Natural killer cell treated with Interleukin-12 subunit alpha and Interleukin-12 subunit beta and Interleukin-15 and Interleukin-18, amount 100 ng/mL, for 72 hours (primary cell): ENCODE measurements at regions not wholly inside any gene's neighbourhood (a gene's known extent, or its start where the extent isn't known, plus 50 kb on each side); places are given as distances from the start of the nearest gene placed in this dataset.

Source experiments
- ATAC-seq, 2 donors: fragments of 150-1000 bp; cut with Tn5 transposase in 1 of 2; sonication (Bioruptor Pico), chemical (Tn5 transposase) in 1 of 2; 2 replicates each; pipeline ENCODE4 v1.10.0; 2021
- DNase-seq: peaks from one replicate; pipeline ENCODE4 v3.0.0; 2022; ENCODE audit warnings: low spot score
- H3K27ac Mint-ChIP-seq, 2 donors: 1 replicate in 1 of 2; 2 replicates in 1 of 2; pipeline ENCODE4 v1.8.0; 2022; ENCODE audit warnings: mixed read lengths in 2 of 2, mild to moderate bottlenecking in 1 of 2, moderate library complexity in 1 of 2
- H3K27me3 Mint-ChIP-seq, 2 donors: 1 replicate in 1 of 2; 2 replicates in 1 of 2; pipeline ENCODE4 v1.8.0; 2022; ENCODE audit warnings: mixed read lengths in 2 of 2
- H3K36me3 Mint-ChIP-seq: one replicate; pipeline ENCODE4 v1.8.0; 2022; ENCODE audit warnings: mixed read lengths
- H3K4me1 Mint-ChIP-seq, 2 donors: 1 replicate in 1 of 2; 2 replicates in 1 of 2; pipeline ENCODE4 v1.8.0; 2022; ENCODE audit warnings: low read depth in 2 of 2, mixed read lengths in 2 of 2, mild to moderate bottlenecking in 1 of 2
- H3K4me3 Mint-ChIP-seq: one replicate; pipeline ENCODE4 v1.8.0; 2022; ENCODE audit warnings: mixed read lengths
- H3K9me3 Mint-ChIP-seq: 2 replicates; pipeline ENCODE4 v1.8.0; 2022; ENCODE audit warnings: mixed read lengths

GRCh38 chr13:69124996-69125395 lies 982.6 kb upstream of the ATXN8OS start:
- Mint-ChIP-seq H3K4me3 (no peak overlapping the region), H3K36me3 (peaks cover 13% of the 10 kb centered on the region), H3K4me1 (no peaks in the 10 kb centered on the region), H3K27me3 (no peaks in the 10 kb centered on the region), H3K9me3 (peaks cover 40% of the 10 kb centered on the region), H3K27ac (no peak overlapping the region)
- no peak for DNase-seq
- ATAC-seq = no peak

- Mint-ChIP-seq H3K36me3 (no peaks in the 10 kb centered on the region), H3K4me1 (no peaks in the 10 kb centered on the region), H3K4me3 (no peak overlapping the region), H3K27me3 (no peaks in the 10 kb centered on the region), H3K9me3 (peaks cover 5% of the 10 kb centered on the region), H3K27ac (no peak overlapping the region)
- DNase-seq = no peak
- ATAC-seq = no peak
Measured at GRCh38 chr13:69109891-69110525, 997.6 kb upstream of the ATXN8OS start.

- DNase-seq (no peak), ATAC-seq (no peak)
- Mint-ChIP-seq H3K27me3 (no peaks in the 10 kb centered on the region), H3K9me3 (peaks cover 9% of the 10 kb centered on the region), H3K27ac (no peak overlapping the region), H3K4me3 (no peak overlapping the region), H3K36me3 (peaks cover 4% of the 10 kb centered on the region), H3K4me1 (no peaks in the 10 kb centered on the region)
Measured at GRCh38 chr13:69108486-69108885, 999.1 kb upstream of the ATXN8OS start.

GRCh38 chr13:69107436-69107835 lies 1000.2 kb upstream of the ATXN8OS start:
- H3K27ac Mint-ChIP-seq = no peak overlapping the region

GRCh38 chr13:69101841-69102240 lies 1005.8 kb upstream of the ATXN8OS start:
- H3K4me3 Mint-ChIP-seq = no peak overlapping the region
- H3K9me3 Mint-ChIP-seq = peaks cover 8% of the 10 kb centered on the region
- H3K27me3 Mint-ChIP-seq = no peaks in the 10 kb centered on the region
- no peak overlapping the region for H3K27ac Mint-ChIP-seq
- H3K36me3 Mint-ChIP-seq = peaks cover 4% of the 10 kb centered on the region
- no peak for DNase-seq
- no peak for ATAC-seq
- no peaks in the 10 kb centered on the region for H3K4me1 Mint-ChIP-seq

More at GRCh38 chr13:69107436-69107835, 1000.2 kb upstream of the ATXN8OS start:
- no peaks in the 10 kb centered on the region for H3K27me3 Mint-ChIP-seq
- no peak overlapping the region for H3K4me3 Mint-ChIP-seq
- H3K36me3 Mint-ChIP-seq = peaks cover 4% of the 10 kb centered on the region
- peaks cover 13% of the 10 kb centered on the region for H3K9me3 Mint-ChIP-seq
- ATAC-seq = no peak
- no peaks in the 10 kb centered on the region for H3K4me1 Mint-ChIP-seq
- DNase-seq = no peak

- Mint-ChIP-seq H3K27ac (no peak overlapping the region), H3K36me3 (no peaks in the 10 kb centered on the region), H3K4me1 (no peaks in the 10 kb centered on the region), H3K27me3 (no peaks in the 10 kb centered on the region), H3K4me3 (no peak overlapping the region), H3K9me3 (peaks cover 4% of the 10 kb centered on the region)
- ATAC-seq = no peak
- DNase-seq = no peak
Measured at GRCh38 chr13:69094485-69094884, 1013.1 kb upstream of the ATXN8OS start.

GRCh38 chr13:69092615-69093322 lies 1014.9 kb upstream of the ATXN8OS start:
- H3K4me3 Mint-ChIP-seq = no peak overlapping the region
- H3K9me3 Mint-ChIP-seq = peaks cover 4% of the 10 kb centered on the region
- H3K36me3 Mint-ChIP-seq = no peaks in the 10 kb centered on the region
- no peak overlapping the region for H3K27ac Mint-ChIP-seq
- ATAC-seq (no peak), DNase-seq (no peak)
- no peaks in the 10 kb centered on the region for H3K27me3 Mint-ChIP-seq
- H3K4me1 Mint-ChIP-seq = no peaks in the 10 kb centered on the region

- Mint-ChIP-seq H3K36me3 (peaks cover 6% of the 10 kb centered on the region), H3K27me3 (no peaks in the 10 kb centered on the region), H3K4me3 (no peak overlapping the region), H3K9me3 (peaks cover 9% of the 10 kb centered on the region), H3K4me1 (no peaks in the 10 kb centered on the region), H3K27ac (no peak overlapping the region)
- DNase-seq (no peak), ATAC-seq (no peak)
Measured at GRCh38 chr13:69077267-69077666, 1030.4 kb upstream of the ATXN8OS start.

GRCh38 chr13:69069554-69070133 lies 1038.0 kb upstream of the ATXN8OS start:
- peaks cover 4% of the 10 kb centered on the region for H3K36me3 Mint-ChIP-seq
- ATAC-seq = no peak
- DNase-seq = no peak
- no peak overlapping the region for H3K4me3 Mint-ChIP-seq
- H3K27me3 Mint-ChIP-seq = no peaks in the 10 kb centered on the region
- H3K4me1 Mint-ChIP-seq = no peaks in the 10 kb centered on the region
- peaks cover 17% of the 10 kb centered on the region for H3K9me3 Mint-ChIP-seq
- H3K27ac Mint-ChIP-seq = no peak overlapping the region

- DNase-seq (no peak), ATAC-seq (no peak)
- Mint-ChIP-seq H3K9me3 (peaks cover 30% of the 10 kb centered on the region), H3K4me3 (no peak overlapping the region), H3K4me1 (no peaks in the 10 kb centered on the region), H3K27ac (no peak overlapping the region), H3K36me3 (peaks cover 21% of the 10 kb centered on the region), H3K27me3 (no peaks in the 10 kb centered on the region)
Measured at GRCh38 chr13:69050696-69051095, 1056.9 kb upstream of the ATXN8OS start.

- DNase-seq (no peak), ATAC-seq (no peak)
- Mint-ChIP-seq H3K36me3 (peaks cover 6% of the 10 kb centered on the region), H3K4me1 (no peaks in the 10 kb centered on the region), H3K9me3 (peaks cover 22% of the 10 kb centered on the region), H3K27me3 (no peaks in the 10 kb centered on the region), H3K4me3 (no peak overlapping the region), H3K27ac (no peak overlapping the region)
Measured at GRCh38 chr13:69044629-69045028, 1063.0 kb upstream of the ATXN8OS start.

- no peak overlapping the region for H3K27ac Mint-ChIP-seq
- H3K36me3 Mint-ChIP-seq = peaks cover 6% of the 10 kb centered on the region
- ATAC-seq (no peak), DNase-seq (no peak)
- no peaks in the 10 kb centered on the region for H3K27me3 Mint-ChIP-seq
- H3K4me1 Mint-ChIP-seq = no peaks in the 10 kb centered on the region
- no peak overlapping the region for H3K4me3 Mint-ChIP-seq
- H3K9me3 Mint-ChIP-seq = peaks cover 24% of the 10 kb centered on the region
Measured at GRCh38 chr13:69040898-69041297, 1066.7 kb upstream of the ATXN8OS start.

- DNase-seq (no peak), ATAC-seq (no peak)
- no peak overlapping the region for H3K4me3 Mint-ChIP-seq
- no peaks in the 10 kb centered on the region for H3K27me3 Mint-ChIP-seq
- H3K4me1 Mint-ChIP-seq = no peaks in the 10 kb centered on the region
- H3K36me3 Mint-ChIP-seq = no peaks in the 10 kb centered on the region
- H3K9me3 Mint-ChIP-seq = peaks cover 12% of the 10 kb centered on the region
- no peak overlapping the region for H3K27ac Mint-ChIP-seq
Measured at GRCh38 chr13:69035771-69036170, 1071.9 kb upstream of the ATXN8OS start.

- Mint-ChIP-seq H3K27ac (no peak overlapping the region), H3K27me3 (no peaks in the 10 kb centered on the region), H3K36me3 (no peaks in the 10 kb centered on the region), H3K9me3 (peaks cover 6% of the 10 kb centered on the region), H3K4me1 (no peaks in the 10 kb centered on the region), H3K4me3 (no peak overlapping the region)
- no peak for DNase-seq
- no peak for ATAC-seq
Measured at GRCh38 chr13:69028936-69029335, 1078.7 kb upstream of the ATXN8OS start.
